ENCODE measurements at regions not wholly inside any gene's neighbourhood (a gene's known extent, or its start where the extent isn't known, plus 50 kb on each side); places are given as distances from the start of the nearest gene placed in this dataset.

- DNase-seq (ENCODE audit: low read depth), result no peak
- H3K4me3 ChIP-seq (ENCODE audit: low read depth, low read length), result no peak overlapping the region
- no peak for TF ChIP-seq CTCF (conservative IDR thresholded peaks at IDR 0.05; ENCODE audit: low read depth, low read length)
These were observed 249.2 kb upstream of the HABP2 start for GRCh38 chr10:113303544-113304146.

- DNase-seq (ENCODE audit: low read depth), result no peak
These were observed 248.1 kb upstream of the HABP2 start for GRCh38 chr10:113304726-113305125.

DNA sequence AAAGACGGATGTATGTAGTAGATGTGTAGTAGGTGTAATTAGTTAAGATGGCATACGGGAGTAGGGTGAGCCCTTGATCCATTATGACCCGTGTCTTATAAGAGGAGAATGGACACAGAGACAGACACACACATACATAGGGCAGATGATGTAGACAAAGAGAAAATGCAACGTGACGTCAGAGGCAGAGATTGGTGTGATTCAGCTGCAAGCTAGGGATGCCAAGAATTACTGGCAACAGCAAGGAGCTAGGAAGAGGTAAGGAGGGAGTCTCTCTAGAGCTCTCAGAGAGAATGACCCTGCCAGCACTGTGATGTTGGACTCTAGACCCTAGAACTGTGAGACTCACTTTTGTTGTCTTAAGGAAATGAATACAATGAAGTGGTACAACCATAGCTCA lies 247.0 kb upstream of the HABP2 start:
- TF ChIP-seq CTCF (conservative IDR thresholded peaks at IDR 0.05; ENCODE audit: low read depth, low read length), result no peak
- no peak overlapping the region for H3K4me3 ChIP-seq (ENCODE audit: low read depth, low read length)
- DNase-seq (ENCODE audit: low read depth), result no peak

More at GRCh38 chr10:113304726-113305125, 248.1 kb upstream of the HABP2 start:
- no peak for TF ChIP-seq CTCF (conservative IDR thresholded peaks at IDR 0.05; ENCODE audit: low read depth, low read length)
- H3K4me3 ChIP-seq (ENCODE audit: low read depth, low read length), result no peak overlapping the region

DNA sequence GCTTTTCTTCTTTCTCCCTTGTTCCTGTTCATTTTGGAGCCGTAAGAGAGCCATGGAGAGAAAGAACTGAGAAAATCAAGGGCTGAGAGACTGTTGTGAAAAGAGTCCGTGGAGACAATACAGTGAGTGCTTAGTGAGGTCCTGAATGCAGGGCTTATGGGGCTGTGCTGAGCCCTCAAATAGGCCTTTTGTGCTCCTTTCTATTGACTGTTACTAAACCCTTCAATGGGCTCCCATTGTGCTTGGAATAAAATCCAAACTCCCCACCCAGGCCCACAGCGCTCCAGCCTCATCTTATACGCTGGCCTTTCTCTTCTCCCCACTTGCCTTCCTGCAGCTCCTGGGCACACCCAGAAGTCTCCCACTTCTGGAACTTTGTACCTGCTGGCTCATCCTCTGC lies 243.1 kb upstream of the HABP2 start:
- no peak for TF ChIP-seq CTCF (conservative IDR thresholded peaks at IDR 0.05; ENCODE audit: low read depth, low read length)
- DNase-seq (ENCODE audit: low read depth), result no peak
- no peak overlapping the region for H3K4me3 ChIP-seq (ENCODE audit: low read depth, low read length)

DNA sequence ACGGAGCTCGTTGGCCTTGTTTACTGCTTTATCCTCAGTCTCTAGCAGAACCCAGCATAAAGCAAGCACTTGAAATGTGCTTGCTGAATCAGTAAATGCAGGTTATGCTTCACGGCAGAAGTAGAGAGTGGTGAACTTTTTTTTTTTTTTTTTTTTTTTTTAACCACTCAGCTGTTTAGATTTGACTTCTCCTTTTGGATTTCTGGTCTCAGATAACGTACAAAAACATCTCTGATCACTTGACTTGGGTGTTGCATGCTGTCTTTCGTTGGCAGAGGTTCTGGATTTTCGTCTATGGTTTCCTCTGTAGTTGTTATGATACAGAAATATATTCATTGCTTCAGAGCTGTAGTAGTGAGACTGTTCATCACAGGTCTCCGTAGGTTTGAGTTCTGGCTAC lies 242.5 kb upstream of the HABP2 start:
- DNase-seq (ENCODE audit: low read depth), result no peak
- no peak overlapping the region for H3K4me3 ChIP-seq (ENCODE audit: low read depth, low read length)
- no peak for TF ChIP-seq CTCF (conservative IDR thresholded peaks at IDR 0.05; ENCODE audit: low read depth, low read length)

GRCh38 chr10:113313048-113313602 lies 239.7 kb upstream of the HABP2 start:
- no peak for TF ChIP-seq CTCF (conservative IDR thresholded peaks at IDR 0.05; ENCODE audit: low read depth, low read length)
- no peak for DNase-seq (ENCODE audit: low read depth)
- no peak overlapping the region for H3K4me3 ChIP-seq (ENCODE audit: low read depth, low read length)

GRCh38 chr10:113313722-113314121 lies 239.1 kb upstream of the HABP2 start:
- no peak for TF ChIP-seq CTCF (conservative IDR thresholded peaks at IDR 0.05; ENCODE audit: low read depth, low read length)
- no peak overlapping the region for H3K4me3 ChIP-seq (ENCODE audit: low read depth, low read length)
- no peak for DNase-seq (ENCODE audit: low read depth)

Data from epithelial cell of proximal tubule (primary cell).